ENCODE measurements at regions not wholly inside any gene's neighbourhood (a gene's known extent, or its start where the extent isn't known, plus 50 kb on each side); places are given as distances from the start of the nearest gene placed in this dataset.

DNA sequence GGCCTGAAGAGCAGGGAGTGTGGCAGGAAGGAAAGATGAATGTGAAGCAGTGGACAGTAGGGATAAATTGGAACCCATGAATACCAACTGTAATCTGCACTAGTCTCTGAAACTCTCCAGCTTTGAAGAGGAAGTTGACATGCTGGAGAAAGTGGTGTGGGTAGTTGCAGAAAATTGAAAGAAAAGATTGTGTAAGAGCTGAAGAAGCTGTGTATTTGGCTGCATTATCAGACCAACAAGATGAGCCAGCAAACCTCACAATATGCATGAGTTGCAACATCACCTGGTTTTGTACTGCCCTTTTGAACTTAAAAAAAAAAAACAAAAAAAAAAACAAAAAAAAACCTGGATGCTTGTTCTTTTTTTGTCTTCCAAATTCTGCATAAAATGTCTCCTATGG is 921.9 kb upstream of the EYS start:
- TF ChIP-seq, protein P1, sequence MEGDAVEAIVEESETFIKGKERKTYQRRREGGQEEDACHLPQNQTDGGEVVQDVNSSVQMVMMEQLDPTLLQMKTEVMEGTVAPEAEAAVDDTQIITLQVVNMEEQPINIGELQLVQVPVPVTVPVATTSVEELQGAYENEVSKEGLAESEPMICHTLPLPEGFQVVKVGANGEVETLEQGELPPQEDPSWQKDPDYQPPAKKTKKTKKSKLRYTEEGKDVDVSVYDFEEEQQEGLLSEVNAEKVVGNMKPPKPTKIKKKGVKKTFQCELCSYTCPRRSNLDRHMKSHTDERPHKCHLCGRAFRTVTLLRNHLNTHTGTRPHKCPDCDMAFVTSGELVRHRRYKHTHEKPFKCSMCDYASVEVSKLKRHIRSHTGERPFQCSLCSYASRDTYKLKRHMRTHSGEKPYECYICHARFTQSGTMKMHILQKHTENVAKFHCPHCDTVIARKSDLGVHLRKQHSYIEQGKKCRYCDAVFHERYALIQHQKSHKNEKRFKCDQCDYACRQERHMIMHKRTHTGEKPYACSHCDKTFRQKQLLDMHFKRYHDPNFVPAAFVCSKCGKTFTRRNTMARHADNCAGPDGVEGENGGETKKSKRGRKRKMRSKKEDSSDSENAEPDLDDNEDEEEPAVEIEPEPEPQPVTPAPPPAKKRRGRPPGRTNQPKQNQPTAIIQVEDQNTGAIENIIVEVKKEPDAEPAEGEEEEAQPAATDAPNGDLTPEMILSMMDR (IDR thresholded peaks at IDR 0.05) = no peak
- H3K27me3 ChIP-seq = no peaks in the 10 kb centered on the region
- no peak overlapping the region for H3K4me3 ChIP-seq
- no peaks in the 10 kb centered on the region for H3K4me1 ChIP-seq
- H3K27ac ChIP-seq = no peak overlapping the region
- H3K36me3 ChIP-seq = no peaks in the 10 kb centered on the region
- DNase-seq (ENCODE audit: low spot score) = no peak
- no peaks in the 10 kb centered on the region for H3K9me3 ChIP-seq

- H3K9me3 ChIP-seq = no peaks in the 10 kb centered on the region
Observed at GRCh38 chr6:66623050-66623449, 916.0 kb upstream of the EYS start.

DNA sequence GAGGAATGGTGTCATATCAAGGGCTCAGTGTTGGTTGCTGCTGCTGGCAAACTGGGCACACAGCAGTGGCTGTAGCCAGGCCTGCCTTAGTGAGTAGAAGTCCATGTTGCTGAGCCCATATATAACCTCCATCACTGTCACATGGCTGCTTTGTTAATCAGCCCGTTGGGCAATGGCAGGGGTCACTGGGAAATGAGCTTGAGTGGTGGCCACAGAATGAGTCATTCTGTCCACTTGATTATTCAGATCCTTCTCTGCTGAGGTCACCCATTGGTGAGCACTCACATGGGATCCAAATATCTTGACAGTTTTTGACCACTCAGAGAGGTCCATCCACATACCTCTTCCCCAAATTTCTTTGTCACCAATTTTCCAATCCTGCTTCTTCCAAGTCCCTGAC is 898.9 kb upstream of the EYS start:
- Histone ChIP-seq H3K27me3 (no peaks in the 10 kb centered on the region), H3K4me3 (no peak overlapping the region), H3K36me3 (no peaks in the 10 kb centered on the region), H3K9me3 (no peaks in the 10 kb centered on the region), H3K27ac (no peak overlapping the region), H3K4me1 (no peaks in the 10 kb centered on the region)
- TF ChIP-seq, protein P1 (IDR thresholded peaks at IDR 0.05) = no peak
- DNase-seq (ENCODE audit: low spot score) = no peak

More at GRCh38 chr6:66623050-66623449, 916.0 kb upstream of the EYS start:
- Histone ChIP-seq H3K4me3 (no peak overlapping the region), H3K27me3 (no peaks in the 10 kb centered on the region), H3K4me1 (no peaks in the 10 kb centered on the region), H3K27ac (no peak overlapping the region), H3K36me3 (no peaks in the 10 kb centered on the region)
- DNase-seq (ENCODE audit: low spot score) = no peak
- TF ChIP-seq, protein P1 (IDR thresholded peaks at IDR 0.05) = no peak

- Histone ChIP-seq H3K27me3 (no peaks in the 10 kb centered on the region), H3K4me1 (no peaks in the 10 kb centered on the region), H3K27ac (no peak overlapping the region), H3K36me3 (no peaks in the 10 kb centered on the region), H3K4me3 (no peak overlapping the region), H3K9me3 (no peaks in the 10 kb centered on the region)
- TF ChIP-seq, protein P1 (IDR thresholded peaks at IDR 0.05) = no peak
- DNase-seq (ENCODE audit: low spot score) = no peak
Observed at GRCh38 chr6:66605011-66605410, 898.0 kb upstream of the EYS start.

DNA sequence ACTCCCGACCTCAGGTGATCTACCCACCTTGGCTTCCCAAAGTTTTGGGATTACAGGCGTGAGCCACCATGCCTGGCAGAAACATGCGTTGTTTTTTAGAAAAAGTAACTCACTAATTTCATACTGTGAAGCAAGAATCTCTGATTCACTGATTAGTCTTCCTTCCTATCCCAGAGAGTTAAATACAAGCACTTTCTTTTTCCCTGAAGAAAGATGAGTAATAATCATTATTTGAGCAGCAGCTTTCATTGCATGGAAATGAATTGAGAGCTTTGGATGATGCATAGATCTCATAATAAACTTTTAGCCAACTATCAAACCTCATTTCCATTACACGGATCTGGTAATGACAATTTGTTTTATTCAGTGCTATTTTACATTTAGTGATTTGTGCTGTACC is 892.5 kb upstream of the EYS start:
- Histone ChIP-seq H3K9me3 (no peaks in the 10 kb centered on the region), H3K27ac (no peak overlapping the region), H3K36me3 (no peaks in the 10 kb centered on the region), H3K4me1 (no peaks in the 10 kb centered on the region), H3K4me3 (no peak overlapping the region), H3K27me3 (no peaks in the 10 kb centered on the region)
- no peak for DNase-seq (ENCODE audit: low spot score)
- TF ChIP-seq, protein P1 (IDR thresholded peaks at IDR 0.05) = no peak

- no peak for DNase-seq (ENCODE audit: low spot score)
Observed at GRCh38 chr6:66578362-66578761, 871.3 kb upstream of the EYS start.

More at GRCh38 chr6:66578362-66578761, 871.3 kb upstream of the EYS start:
- Histone ChIP-seq H3K4me1 (no peaks in the 10 kb centered on the region), H3K27me3 (no peaks in the 10 kb centered on the region), H3K27ac (no peak overlapping the region), H3K36me3 (no peaks in the 10 kb centered on the region), H3K9me3 (no peaks in the 10 kb centered on the region), H3K4me3 (no peak overlapping the region)
- TF ChIP-seq, protein P1 (IDR thresholded peaks at IDR 0.05) = no peak

Data from right atrium auricular region (tissue), 2 donors.